A204.1 (cell line): ENCODE measurements at regions not wholly inside any gene's neighbourhood (a gene's known extent, or its start where the extent isn't known, plus 50 kb on each side); places are given as distances from the start of the nearest gene placed in this dataset.
A peak's percentile ranks its signal among the peaks of the same experiment; 100 is the strongest.

ENCODE experiments used
- FAIRE-seq: peaks from 2 replicates; lab custom pipeline; 2012; peaks lifted over from hg19 to GRCh38; lab: Jason Lieb, UNC

- no peak for FAIRE-seq
Measured at GRCh38 chr2:217193431-217194340, 333.8 kb upstream of the TNP1 start.

GRCh38 chr2:217192366-217192765, 332.5 kb upstream of the TNP1 start:
- FAIRE-seq = no peak

- no peak for FAIRE-seq
Measured at GRCh38 chr2:217189747-217190146, 329.9 kb upstream of the TNP1 start.

- no peak for FAIRE-seq
Measured at GRCh38 chr2:217189131-217189530, 329.3 kb upstream of the TNP1 start.

- FAIRE-seq = no peak
Measured at GRCh38 chr2:217186668-217187159, 326.9 kb upstream of the TNP1 start.

- no peak for FAIRE-seq
Measured at GRCh38 chr2:217186152-217186551, 326.3 kb upstream of the TNP1 start.

- FAIRE-seq = no peak
Measured at GRCh38 chr2:217185265-217185995, 325.6 kb upstream of the TNP1 start.

- peak; percentile 47 for FAIRE-seq
Measured at GRCh38 chr2:217184242-217184641, 324.4 kb upstream of the TNP1 start.

- no peak for FAIRE-seq
Measured at GRCh38 chr2:217183471-217183870, 323.6 kb upstream of the TNP1 start.

GRCh38 chr2:217182926-217183325, 323.1 kb upstream of the TNP1 start:
- no peak for FAIRE-seq

GRCh38 chr2:217181512-217181911, 321.6 kb upstream of the TNP1 start:
- no peak for FAIRE-seq

- no peak for FAIRE-seq
Measured at GRCh38 chr2:217179854-217180253, 320.0 kb upstream of the TNP1 start.

- FAIRE-seq = no peak
Measured at GRCh38 chr2:217178341-217178740, 318.5 kb upstream of the TNP1 start.

GRCh38 chr2:217177720-217178119, 317.9 kb upstream of the TNP1 start:
- no peak for FAIRE-seq

GRCh38 chr2:217171874-217172273, 312.0 kb upstream of the TNP1 start:
- no peak for FAIRE-seq

- no peak for FAIRE-seq
Measured at GRCh38 chr2:217168496-217168895, 308.6 kb upstream of the TNP1 start.

GRCh38 chr2:217167531-217167930, 307.7 kb upstream of the TNP1 start:
- no peak for FAIRE-seq

GRCh38 chr2:217166241-217166850, 306.5 kb upstream of the TNP1 start:
- FAIRE-seq = no peak

GRCh38 chr2:217165547-217165946, 305.7 kb upstream of the TNP1 start:
- no peak for FAIRE-seq

- no peak for FAIRE-seq
Measured at GRCh38 chr2:217163987-217164386, 304.1 kb upstream of the TNP1 start.

- FAIRE-seq = no peak
Measured at GRCh38 chr2:217162533-217162932, 302.7 kb upstream of the TNP1 start.

- no peak for FAIRE-seq
Measured at GRCh38 chr2:217160978-217161973, 301.4 kb upstream of the TNP1 start.
